ENCODE measurements at regions not wholly inside any gene's neighbourhood (a gene's known extent, or its start where the extent isn't known, plus 50 kb on each side); places are given as distances from the start of the nearest gene placed in this dataset.
"Not testable (repeated sequence)": the region's sequence is repeated elsewhere in the genome, so short reads cannot be mapped to it uniquely, and the experiment has no call there.

DNA sequence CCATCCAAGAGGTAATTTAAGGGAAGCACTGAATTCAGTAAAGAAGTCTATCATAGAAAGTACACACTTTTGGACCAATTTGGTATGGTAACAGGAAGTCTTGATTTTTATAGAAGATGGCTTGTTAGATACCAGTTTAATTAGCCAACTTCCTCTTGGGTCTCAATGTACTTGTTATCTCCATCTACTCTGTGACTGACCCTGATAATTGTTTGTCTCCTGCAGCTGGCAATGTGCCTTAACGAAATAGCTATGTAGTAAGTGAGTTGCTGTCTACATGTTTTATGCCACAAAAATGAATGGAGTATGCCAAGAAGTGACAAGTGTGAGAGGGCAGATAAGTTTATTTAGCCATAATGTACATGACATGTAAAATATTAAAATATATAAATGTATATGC, 410.5 kb upstream of the MAN1A1 start:
- DNase-seq: no peak

- DNase-seq: no peak
Measured at GRCh38 chr6:119758385-119758784, 408.8 kb upstream of the MAN1A1 start.

DNA sequence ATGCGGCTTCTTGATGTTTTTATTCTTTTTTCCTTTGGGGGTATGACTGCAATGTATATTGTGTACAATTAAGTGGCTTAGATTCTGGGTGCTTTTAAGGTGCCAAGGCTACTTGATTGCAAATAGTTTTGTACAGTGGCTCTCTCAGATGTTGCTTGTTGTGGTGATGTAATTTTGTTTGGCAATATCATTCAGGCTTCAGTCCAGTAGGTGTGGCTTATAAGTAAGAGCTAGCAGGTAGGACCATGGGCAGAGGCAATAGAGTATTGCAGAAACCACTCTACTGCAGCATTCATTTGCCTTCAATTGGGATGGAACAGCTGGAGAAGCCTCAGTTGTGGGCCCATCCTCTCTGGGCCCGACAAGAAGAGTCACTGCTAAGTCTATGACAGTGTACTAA, 407.9 kb upstream of the MAN1A1 start:
- no peak for DNase-seq

DNA sequence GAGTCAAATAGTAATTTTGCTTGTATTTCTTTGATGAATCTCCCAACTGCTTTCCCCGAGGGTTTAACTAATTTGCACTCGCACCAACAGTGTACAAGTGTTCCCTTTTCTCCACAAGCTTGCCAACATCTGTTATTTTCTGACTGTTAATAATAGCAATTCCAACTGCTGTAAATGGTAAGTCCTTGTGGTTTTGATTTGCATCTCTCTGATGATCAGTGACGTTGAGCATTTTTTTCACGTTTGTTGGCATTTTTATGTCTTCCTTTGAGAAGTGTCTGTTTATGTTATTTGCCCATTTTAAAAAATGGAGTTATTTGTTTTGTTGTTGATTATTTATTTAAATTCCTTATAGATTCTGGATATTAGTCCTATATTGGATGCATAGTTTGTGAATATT, 399.8 kb upstream of the MAN1A1 start:
- no peak for DNase-seq

DNA sequence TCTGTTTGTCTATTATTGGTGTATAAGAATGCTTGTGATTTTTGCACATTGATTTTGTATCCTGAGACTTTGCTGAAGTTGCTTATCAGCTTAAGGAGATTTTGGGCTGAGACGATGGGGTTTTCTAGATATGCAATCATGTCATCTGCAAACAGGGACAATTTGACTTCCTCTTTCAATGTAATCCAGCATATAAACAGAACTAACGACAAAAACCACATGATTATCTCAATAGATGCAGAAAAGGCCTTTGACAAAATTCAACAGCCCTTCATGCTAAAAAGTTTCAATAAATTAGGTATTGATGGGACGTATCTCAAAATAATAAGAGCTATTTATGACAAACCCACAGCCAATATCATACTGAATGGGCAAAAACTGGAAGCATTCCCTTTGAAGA, 399.0 kb upstream of the MAN1A1 start:
- DNase-seq: not testable (repeated sequence)

DNA sequence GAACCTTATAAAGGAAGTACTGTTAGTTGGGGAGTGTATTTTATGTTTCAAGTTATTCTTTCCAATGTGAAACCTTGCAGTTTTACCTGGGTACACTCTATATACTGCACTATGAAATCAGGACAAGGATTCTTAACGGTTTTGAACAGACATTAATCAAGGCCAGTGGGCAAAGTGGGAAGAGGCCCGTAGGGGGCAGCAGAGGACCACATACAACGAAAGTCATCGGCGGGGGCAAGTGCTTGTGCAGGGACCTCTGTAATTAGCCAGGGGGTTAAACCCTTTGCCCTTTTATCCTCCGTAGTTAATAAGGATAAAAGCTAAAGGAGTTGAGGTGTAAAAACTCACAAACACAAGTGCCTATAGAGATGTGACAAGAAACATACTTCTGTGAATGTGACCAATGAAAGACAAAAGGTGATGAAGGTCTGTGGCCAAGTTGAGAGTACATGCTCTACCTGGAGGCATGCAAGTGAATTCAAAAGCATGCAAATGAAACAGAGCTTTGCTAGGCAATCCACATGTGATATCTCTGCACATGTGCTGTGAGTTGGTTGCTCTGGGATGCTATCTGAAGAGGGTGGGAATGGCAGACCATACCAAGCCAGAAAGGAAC, 392.7 kb upstream of the MAN1A1 start:
- peak; percentile 21 to 22 for DNase-seq

GRCh38 chr6:119739769-119740168, 390.2 kb upstream of the MAN1A1 start:
- DNase-seq: no peak

DNA sequence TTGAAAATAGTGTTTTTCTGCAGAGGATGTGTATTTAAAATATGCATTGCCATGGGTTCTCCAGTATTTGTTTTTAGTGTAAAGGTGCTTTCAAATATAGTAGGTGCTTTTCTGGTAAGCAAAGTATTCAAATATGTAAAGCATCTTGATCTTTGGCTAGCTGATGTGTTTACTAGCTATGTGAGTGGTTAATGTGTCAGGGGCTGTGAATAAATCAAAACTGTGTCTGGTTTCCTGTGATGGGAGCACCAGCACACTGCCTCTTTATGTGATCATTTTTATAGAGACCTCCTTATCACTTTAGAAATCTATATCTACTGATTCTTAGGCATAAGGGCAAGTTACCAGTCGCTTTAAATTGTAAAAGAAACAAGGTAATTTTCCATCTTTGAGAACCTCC, 388.9 kb upstream of the MAN1A1 start:
- no peak for DNase-seq

DNA sequence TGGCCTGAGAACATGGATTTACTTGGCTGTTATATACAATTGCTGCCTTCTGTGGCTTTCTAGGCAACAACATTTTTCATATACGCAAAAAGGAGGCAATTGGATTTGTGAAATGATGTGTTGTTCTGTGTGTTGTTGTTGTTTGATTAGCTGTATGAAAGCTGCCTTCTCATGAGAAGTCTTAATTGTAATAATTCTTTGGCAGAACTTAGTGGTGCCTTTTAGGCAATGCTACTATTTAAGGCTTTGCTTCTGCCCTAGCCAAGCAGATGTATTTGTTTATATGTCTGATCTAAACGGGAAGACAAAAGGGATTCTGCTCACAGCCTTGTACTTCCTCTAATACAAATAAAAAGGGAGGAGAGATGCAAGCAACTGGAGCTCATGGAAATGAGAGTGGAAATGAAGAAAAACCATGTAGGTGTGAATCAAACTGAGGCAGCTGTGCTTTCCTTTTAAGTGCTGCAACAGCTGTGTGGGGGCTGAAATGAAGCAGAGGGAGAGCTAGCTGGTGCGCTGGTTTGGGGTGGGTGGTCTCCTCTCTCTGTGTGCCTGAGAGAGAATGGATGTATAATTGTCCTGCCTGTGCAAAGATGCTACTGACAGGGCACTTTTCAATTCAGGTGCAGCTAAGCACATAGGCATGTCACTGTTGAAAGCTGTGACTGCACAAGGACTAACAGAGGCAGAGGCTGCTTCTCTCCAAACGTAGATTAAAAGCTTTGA, 386.9 kb upstream of the MAN1A1 start:
- no peak for DNase-seq

GRCh38 chr6:119735530-119735929, 386.0 kb upstream of the MAN1A1 start:
- no peak for DNase-seq

DNA sequence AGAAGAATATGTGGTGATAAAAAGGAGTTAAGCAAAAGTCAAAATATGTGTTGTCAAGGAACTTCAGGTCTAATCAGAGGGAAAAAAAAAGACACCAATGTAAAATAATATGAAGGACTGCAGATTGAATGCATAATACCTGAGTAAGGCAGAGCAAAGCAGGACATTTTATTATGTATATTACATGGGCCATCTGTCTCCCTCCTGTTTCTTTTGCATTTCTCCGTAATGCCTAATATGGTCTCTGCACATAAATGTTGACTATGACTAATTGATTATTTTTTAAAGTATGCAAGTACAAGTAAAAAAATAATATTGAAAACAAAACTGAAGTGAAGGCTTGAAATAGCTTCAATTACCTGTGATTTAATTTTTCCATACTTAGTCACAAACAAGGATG, 384.7 kb upstream of the MAN1A1 start:
- DNase-seq: no peak

GRCh38 chr6:119728935-119729334, 379.4 kb upstream of the MAN1A1 start:
- no peak for DNase-seq

- DNase-seq: no peak
Measured at GRCh38 chr6:119728220-119728750, 378.7 kb upstream of the MAN1A1 start.

DNA sequence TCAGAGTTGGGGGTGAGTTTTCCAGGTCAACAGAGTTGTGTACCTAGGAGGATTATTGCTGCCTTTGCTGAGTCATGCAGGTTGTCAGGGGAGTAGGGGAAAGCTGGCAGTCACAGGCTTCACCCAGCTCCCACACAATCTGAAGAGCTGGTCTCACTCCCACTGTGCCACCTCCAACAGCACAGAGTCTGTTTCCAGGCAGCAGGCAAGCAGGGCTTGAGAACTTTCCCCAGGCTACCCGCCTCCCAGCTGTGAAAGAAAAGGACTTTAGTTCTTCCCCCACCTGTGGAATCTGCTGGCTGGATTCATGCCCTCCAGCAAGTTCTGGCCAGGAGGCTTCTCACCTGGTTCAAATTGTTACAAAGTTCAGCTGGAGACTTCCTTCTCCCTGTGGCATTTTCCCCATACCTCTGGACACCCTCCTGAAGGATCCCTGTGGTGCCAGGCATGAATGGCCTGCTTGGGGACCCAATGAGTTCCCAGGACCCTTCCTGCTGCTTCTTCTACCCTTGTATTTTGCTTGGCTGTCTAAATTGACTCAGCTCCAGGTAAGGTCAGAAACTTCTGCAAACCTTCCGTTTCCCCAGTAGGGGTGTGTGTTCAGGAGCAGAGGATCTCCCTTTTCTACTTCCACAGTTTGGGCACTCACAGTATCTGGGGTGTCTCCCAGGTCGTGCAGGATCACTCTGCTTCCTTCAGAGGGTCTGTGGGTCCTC, 378.1 kb upstream of the MAN1A1 start:
- no peak for DNase-seq

DNA sequence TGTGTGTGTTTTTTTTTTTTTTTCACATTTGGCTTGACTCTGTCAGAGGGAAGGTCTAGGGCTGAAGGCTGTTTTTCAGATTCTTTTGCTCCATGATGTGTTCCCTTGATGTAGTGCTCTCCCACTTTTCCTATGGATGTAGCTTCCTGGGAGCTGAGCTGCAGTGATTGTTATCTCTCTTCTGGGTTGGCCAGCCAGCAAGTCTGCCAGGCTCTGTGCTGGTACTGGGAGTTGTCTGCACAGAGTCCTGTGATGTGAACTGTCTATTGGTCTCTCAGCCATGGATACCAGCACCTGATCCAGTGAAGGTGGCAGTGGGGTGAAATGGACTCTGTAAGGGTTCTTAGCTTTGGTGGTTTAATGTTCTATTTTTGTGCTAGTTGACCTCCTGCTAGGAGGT, 377.4 kb upstream of the MAN1A1 start:
- DNase-seq: not testable (repeated sequence)

GRCh38 chr6:119726086-119726485, 376.5 kb upstream of the MAN1A1 start:
- no peak for DNase-seq

DNA sequence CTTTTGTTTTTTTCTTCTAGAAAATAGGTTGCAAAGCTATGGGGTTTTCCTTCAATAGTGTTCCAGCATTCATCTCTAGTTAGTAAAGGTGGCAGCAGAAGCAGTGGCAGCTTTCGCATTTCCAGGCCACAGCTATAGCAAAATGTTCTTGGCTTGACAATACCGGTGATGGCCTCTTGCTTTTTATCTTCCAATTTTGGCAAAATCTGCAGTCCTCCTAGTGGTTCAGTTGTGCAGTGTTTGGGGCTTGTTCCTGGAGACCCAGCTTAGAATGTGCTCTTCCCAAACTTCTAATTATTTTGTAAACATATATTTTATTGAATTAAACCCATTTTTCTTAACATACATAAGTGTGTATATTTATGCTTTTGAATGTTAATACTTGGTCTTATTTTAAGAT, 370.6 kb upstream of the MAN1A1 start:
- DNase-seq: no peak

DNA sequence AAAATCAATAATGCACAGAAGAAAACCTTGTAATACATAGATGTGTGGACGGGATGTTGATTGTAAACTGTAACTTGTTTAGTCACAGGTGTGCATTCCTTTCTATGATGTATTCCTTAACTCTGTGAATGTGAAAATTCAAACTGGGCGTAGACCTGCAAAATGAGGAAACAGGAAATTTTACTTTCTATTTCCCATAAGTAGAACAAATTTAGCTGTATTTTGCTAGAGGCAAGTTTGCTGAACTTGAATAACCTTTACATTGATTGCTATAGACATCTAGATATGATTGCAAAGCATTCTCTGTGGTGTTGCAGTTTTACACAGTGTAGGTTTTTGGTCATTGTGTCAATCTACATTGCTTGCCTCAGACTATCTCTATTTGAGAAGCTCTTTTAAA, 368.4 kb upstream of the MAN1A1 start:
- no peak for DNase-seq

- no peak for DNase-seq
Measured at GRCh38 chr6:119716668-119717270, 367.2 kb upstream of the MAN1A1 start.

DNA sequence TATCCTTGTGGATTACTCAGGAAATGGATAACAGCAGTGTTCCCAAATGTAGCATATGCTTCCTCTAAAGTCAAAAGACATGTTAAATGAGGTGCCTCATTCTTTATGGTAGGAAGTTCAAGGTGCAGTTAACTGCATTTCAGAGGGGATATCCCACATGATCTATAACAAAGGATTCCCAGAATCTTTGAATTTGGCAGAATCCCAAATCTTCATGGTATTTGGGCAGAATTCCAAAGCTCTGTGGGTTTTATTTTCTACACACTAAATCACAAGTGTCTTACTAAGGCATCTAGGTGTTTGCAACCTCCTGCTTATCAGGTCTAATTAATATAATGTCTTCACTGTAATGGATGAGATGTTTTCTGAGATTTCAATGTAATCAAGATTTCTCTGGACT, 364.3 kb upstream of the MAN1A1 start:
- DNase-seq: no peak

GRCh38 chr6:119686644-119687043, 337.1 kb upstream of the MAN1A1 start:
- DNase-seq: no peak

DNA sequence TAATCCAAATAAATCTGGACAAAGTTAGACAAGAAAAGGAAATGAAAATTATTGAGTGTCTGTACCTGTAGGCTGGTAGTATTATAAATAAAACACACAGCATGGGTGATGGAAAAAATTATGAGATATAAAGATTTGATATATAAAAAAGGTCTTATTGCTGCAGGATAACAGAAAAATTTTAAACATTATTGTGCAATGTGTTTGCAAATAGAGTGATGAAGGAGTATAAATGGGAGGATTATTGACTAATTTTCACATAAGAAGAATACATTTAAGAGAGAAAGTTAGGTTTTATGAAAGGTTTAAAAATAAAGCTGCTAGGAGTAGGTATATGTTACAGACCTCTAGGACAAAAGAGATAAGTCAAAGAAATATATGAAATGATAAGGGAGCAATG, 336.7 kb upstream of the MAN1A1 start:
- no peak for DNase-seq

DNA sequence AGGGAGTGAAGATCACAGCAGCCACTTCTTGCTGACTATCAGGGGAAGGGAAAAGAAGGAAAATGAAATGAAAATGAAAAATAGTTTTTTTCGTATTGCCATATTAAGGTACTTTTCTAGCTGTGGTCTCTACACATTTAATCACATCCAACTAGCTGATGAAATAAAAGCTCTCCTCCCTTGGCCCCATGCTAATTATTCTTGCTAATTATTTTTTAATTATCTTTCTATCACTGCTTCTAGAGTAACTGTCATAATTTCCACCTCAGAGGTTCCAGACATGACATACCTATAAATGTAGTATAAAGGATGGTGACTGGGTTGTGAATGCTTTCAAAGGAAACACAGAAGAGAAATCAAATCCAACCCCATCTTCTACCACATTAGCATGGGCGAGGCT, 334.1 kb upstream of the MAN1A1 start:
- DNase-seq: no peak

GRCh38 chr6:119683031-119683430, 333.5 kb upstream of the MAN1A1 start:
- no peak for DNase-seq
